ENCODE measurements at regions not wholly inside any gene's neighbourhood (a gene's known extent, or its start where the extent isn't known, plus 50 kb on each side); places are given as distances from the start of the nearest gene placed in this dataset.

GRCh38 chr4:38535717-38536116 is 128.3 kb upstream of the KLF3 start:
- Histone ChIP-seq H3K4me3 (ENCODE audit: low read length) (no peak overlapping the region), H3K27me3 (ENCODE audit: control insufficient read depth, insufficient read depth, low read length) (no peaks in the 10 kb centered on the region), H3K36me3 (ENCODE audit: control insufficient read depth, insufficient read depth, low read length) (no peaks in the 10 kb centered on the region), H3K27ac (ENCODE audit: low read depth, low read length) (no peak overlapping the region), H3K4me1 (ENCODE audit: control insufficient read depth, insufficient read depth, low read length) (peaks cover 6% of the 10 kb centered on the region), H3K9ac (ENCODE audit: low read length) (no peak overlapping the region)

DNA sequence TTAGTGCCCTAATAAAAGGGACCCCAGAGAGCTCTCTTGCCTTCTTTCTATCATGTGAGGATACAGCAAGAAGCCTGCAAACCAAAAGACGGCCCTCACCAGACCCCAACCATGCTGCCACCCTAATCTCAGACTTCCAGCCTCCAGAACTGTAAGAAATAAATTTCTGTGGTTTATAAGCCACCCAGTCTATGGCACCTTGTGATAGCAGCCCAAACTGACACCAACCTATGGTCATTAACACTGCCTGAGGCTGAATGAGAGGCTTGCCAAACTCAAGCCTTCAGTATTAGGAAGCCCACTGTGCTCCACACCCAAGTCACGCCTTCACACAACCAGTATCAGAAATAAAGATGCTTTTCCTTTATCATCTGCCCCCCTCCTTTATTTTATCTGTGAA is 127.3 kb upstream of the KLF3 start:
- Histone ChIP-seq H3K27me3 (ENCODE audit: control insufficient read depth, insufficient read depth, low read length) (no peaks in the 10 kb centered on the region), H3K36me3 (ENCODE audit: control insufficient read depth, insufficient read depth, low read length) (no peaks in the 10 kb centered on the region), H3K4me1 (ENCODE audit: control insufficient read depth, insufficient read depth, low read length) (peaks cover 2% of the 10 kb centered on the region), H3K27ac (ENCODE audit: low read depth, low read length) (no peak overlapping the region), H3K4me3 (ENCODE audit: low read length) (no peak overlapping the region), H3K9ac (ENCODE audit: low read length) (no peak overlapping the region)

DNA sequence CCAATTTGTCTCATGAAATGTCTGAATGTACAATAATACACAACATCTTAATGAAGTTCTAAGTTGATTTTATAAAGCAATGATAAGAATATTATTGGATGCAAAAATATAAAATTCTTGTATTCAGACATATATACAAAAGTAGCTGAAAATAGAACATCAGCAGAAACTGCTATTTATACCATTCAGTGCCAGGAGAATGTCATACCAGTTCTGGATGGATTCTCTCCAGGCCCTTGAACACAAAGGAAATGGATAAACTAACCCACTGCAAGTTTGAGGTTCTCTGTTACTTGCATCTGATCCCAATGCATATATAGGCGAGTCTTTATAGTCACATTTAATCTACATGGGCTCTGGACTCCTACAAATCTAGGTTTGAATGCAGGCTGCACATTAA is 126.3 kb upstream of the KLF3 start:
- H3K9ac ChIP-seq (ENCODE audit: low read length): no peak overlapping the region
- no peak overlapping the region for H3K27ac ChIP-seq (ENCODE audit: low read depth, low read length)
- peaks cover 2% of the 10 kb centered on the region for H3K4me1 ChIP-seq (ENCODE audit: control insufficient read depth, insufficient read depth, low read length)
- H3K27me3 ChIP-seq (ENCODE audit: control insufficient read depth, insufficient read depth, low read length): no peaks in the 10 kb centered on the region
- H3K4me3 ChIP-seq (ENCODE audit: low read length): no peak overlapping the region
- H3K36me3 ChIP-seq (ENCODE audit: control insufficient read depth, insufficient read depth, low read length): no peaks in the 10 kb centered on the region

DNA sequence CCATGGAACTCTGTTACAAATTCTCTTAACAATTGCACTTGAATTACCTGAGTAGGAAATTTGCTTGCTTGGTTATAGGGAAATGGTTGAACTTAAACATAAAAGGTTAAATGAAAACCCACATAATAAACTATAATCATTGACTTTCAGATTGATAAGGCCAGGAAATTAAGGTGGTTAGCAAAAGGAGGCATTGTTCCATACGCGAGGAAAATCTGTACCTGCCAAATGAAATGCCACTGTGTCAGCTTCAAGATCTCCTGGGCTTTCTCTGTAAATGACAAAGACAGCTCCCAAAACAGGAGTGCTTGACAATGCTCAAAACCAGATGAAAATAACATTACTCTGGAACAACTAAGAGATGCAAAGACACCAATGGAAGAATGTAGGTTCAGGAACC is 125.5 kb upstream of the KLF3 start:
- no peaks in the 10 kb centered on the region for H3K36me3 ChIP-seq (ENCODE audit: control insufficient read depth, insufficient read depth, low read length)
- H3K27me3 ChIP-seq (ENCODE audit: control insufficient read depth, insufficient read depth, low read length): no peaks in the 10 kb centered on the region
- H3K27ac ChIP-seq (ENCODE audit: low read depth, low read length): no peak overlapping the region
- peaks cover 2% of the 10 kb centered on the region for H3K4me1 ChIP-seq (ENCODE audit: control insufficient read depth, insufficient read depth, low read length)
- no peak overlapping the region for H3K9ac ChIP-seq (ENCODE audit: low read length)
- H3K4me3 ChIP-seq (ENCODE audit: low read length): no peak overlapping the region

DNA sequence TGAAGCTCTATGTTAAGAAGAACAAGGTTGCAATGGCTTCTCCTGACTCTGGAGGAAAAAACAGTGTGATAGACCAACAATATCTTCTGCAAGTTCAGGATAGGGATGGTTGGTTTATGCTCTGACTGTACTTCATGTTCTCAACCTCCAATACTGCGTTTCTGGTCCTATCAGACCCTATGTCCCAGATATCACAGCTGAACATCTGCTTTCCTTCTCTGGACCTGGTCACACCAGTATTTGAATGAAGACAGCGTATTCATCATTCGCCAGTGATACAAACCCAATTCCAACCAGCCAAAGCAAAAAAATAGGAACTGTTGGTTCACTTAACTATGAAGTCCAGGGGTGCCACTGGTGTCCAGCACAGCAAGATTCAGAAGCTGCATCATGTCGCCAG is 124.5 kb upstream of the KLF3 start:
- Histone ChIP-seq H3K27ac (ENCODE audit: low read depth, low read length) (no peak overlapping the region), H3K9ac (ENCODE audit: low read length) (no peak overlapping the region), H3K27me3 (ENCODE audit: control insufficient read depth, insufficient read depth, low read length) (no peaks in the 10 kb centered on the region), H3K36me3 (ENCODE audit: control insufficient read depth, insufficient read depth, low read length) (no peaks in the 10 kb centered on the region), H3K4me1 (ENCODE audit: control insufficient read depth, insufficient read depth, low read length) (peaks cover 2% of the 10 kb centered on the region), H3K4me3 (ENCODE audit: low read length) (no peak overlapping the region)

GRCh38 chr4:38547052-38547451 is 116.9 kb upstream of the KLF3 start:
- Histone ChIP-seq H3K27ac (ENCODE audit: low read depth, low read length) (no peak overlapping the region), H3K27me3 (ENCODE audit: control insufficient read depth, insufficient read depth, low read length) (no peaks in the 10 kb centered on the region), H3K9ac (ENCODE audit: low read length) (no peak overlapping the region), H3K4me1 (ENCODE audit: control insufficient read depth, insufficient read depth, low read length) (no peaks in the 10 kb centered on the region), H3K36me3 (ENCODE audit: control insufficient read depth, insufficient read depth, low read length) (no peaks in the 10 kb centered on the region), H3K4me3 (ENCODE audit: low read length) (no peak overlapping the region)

- no peak overlapping the region for H3K9ac ChIP-seq (ENCODE audit: low read length)
- no peaks in the 10 kb centered on the region for H3K4me1 ChIP-seq (ENCODE audit: control insufficient read depth, insufficient read depth, low read length)
- no peak overlapping the region for H3K27ac ChIP-seq (ENCODE audit: low read depth, low read length)
- H3K36me3 ChIP-seq (ENCODE audit: control insufficient read depth, insufficient read depth, low read length): no peaks in the 10 kb centered on the region
- H3K4me3 ChIP-seq (ENCODE audit: low read length): no peak overlapping the region
- H3K27me3 ChIP-seq (ENCODE audit: control insufficient read depth, insufficient read depth, low read length): no peaks in the 10 kb centered on the region
Measured at GRCh38 chr4:38548256-38548655, 115.7 kb upstream of the KLF3 start.

- Histone ChIP-seq H3K4me1 (ENCODE audit: control insufficient read depth, insufficient read depth, low read length) (peaks cover 7% of the 10 kb centered on the region), H3K27me3 (ENCODE audit: control insufficient read depth, insufficient read depth, low read length) (no peaks in the 10 kb centered on the region), H3K27ac (ENCODE audit: low read depth, low read length) (no peak overlapping the region), H3K36me3 (ENCODE audit: control insufficient read depth, insufficient read depth, low read length) (no peaks in the 10 kb centered on the region), H3K9ac (ENCODE audit: low read length) (no peak overlapping the region), H3K4me3 (ENCODE audit: low read length) (no peak overlapping the region)
Measured at GRCh38 chr4:38559374-38559773, 104.6 kb upstream of the KLF3 start.

DNA sequence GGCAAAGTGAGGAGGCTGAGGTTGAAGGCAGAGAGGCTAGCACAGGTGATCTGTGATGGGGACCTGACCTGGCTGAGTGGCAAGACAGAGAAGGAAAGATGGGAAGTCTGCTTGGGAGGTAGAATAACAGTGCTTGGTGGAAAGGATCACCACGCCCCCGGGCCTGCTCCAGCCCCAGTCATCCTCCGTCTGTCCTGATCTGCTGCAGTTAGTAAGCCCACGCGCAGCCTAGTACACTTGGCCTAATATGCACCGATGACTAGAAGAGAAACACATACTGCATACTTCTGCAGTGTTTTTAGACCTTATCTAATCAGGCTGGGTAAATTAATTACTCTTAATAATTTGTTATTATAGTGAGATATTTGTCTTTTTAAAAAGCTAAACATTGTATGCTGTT is 103.7 kb upstream of the KLF3 start:
- H3K9ac ChIP-seq (ENCODE audit: low read length): no peak overlapping the region
- H3K27ac ChIP-seq (ENCODE audit: low read depth, low read length): no peak overlapping the region
- no peaks in the 10 kb centered on the region for H3K36me3 ChIP-seq (ENCODE audit: control insufficient read depth, insufficient read depth, low read length)
- peaks cover 10% of the 10 kb centered on the region for H3K4me1 ChIP-seq (ENCODE audit: control insufficient read depth, insufficient read depth, low read length)
- no peak overlapping the region for H3K4me3 ChIP-seq (ENCODE audit: low read length)
- H3K27me3 ChIP-seq (ENCODE audit: control insufficient read depth, insufficient read depth, low read length): no peaks in the 10 kb centered on the region

DNA sequence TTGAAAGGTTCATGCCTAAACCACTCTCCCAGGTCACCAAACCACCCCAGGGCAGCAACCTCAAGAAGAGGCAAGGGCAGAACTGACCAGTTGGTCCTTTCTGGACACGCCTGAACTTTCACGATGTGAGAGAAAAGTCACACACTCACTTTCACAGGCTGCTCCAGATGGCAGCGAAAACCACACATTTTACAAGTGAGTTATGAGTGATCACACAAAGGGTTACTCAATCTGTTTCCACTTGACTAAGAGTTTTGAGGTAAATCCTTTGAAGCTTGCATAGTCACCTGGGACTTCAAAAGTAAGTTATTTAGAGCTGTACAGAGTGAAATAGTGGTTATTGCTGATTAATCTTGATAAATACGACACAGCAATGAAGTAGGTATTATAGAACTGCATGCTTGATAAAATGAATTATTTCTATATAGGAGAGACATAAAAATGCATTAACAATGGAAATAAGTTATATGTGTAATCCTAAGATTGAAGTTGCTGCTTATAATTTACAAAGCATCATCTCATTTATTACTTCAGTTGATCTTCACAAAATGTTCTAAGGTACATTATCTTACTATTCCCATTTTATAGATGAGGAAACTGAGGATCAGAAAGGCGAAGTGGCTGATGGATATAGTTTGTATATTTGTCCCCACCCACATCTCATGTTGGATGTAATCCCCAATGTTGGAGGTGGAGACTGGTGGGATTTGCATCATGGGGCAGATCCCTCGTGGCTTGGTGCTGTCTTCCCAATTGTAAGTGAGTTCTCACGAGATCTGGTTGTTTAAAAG is 103.0 kb upstream of the KLF3 start:
- Histone ChIP-seq H3K4me1 (ENCODE audit: control insufficient read depth, insufficient read depth, low read length) (peaks cover 16% of the 10 kb centered on the region), H3K36me3 (ENCODE audit: control insufficient read depth, insufficient read depth, low read length) (no peaks in the 10 kb centered on the region), H3K27me3 (ENCODE audit: control insufficient read depth, insufficient read depth, low read length) (no peaks in the 10 kb centered on the region), H3K9ac (ENCODE audit: low read length) (no peak overlapping the region), H3K27ac (ENCODE audit: low read depth, low read length) (no peak overlapping the region), H3K4me3 (ENCODE audit: low read length) (no peak overlapping the region)

DNA sequence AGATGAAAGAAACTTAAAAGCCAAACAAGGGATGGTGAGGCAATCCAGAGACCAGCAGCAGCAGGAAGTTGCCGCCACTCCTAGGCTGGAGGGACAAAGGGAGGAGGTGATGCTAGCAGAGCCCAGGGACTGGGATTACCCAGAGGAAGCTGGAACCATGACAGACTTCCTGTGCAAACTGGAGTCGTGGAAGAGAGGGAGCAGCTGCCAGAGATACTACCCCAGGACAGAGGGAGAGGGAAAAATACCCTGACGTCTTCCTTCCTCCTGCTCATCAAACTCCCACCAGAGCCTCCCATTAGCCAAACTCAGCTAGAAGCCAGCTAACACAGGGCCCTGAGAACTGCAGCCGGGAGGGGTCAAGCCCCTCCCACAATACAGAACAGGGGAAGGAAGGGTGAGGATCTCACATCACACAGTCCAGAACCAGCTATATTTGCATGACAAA is 101.2 kb upstream of the KLF3 start:
- no peak overlapping the region for H3K27ac ChIP-seq (ENCODE audit: low read depth, low read length)
- H3K27me3 ChIP-seq (ENCODE audit: control insufficient read depth, insufficient read depth, low read length): no peaks in the 10 kb centered on the region

GRCh38 chr4:38563707-38564495 is 100.1 kb upstream of the KLF3 start:
- Histone ChIP-seq H3K4me3 (ENCODE audit: low read length) (no peak overlapping the region), H3K4me1 (ENCODE audit: control insufficient read depth, insufficient read depth, low read length) (peaks cover 17% of the 10 kb centered on the region), H3K27ac (ENCODE audit: low read depth, low read length) (no peak overlapping the region), H3K27me3 (ENCODE audit: control insufficient read depth, insufficient read depth, low read length) (no peaks in the 10 kb centered on the region), H3K9ac (ENCODE audit: low read length) (no peak overlapping the region), H3K36me3 (ENCODE audit: control insufficient read depth, insufficient read depth, low read length) (no peaks in the 10 kb centered on the region)

More for the DNA sequence above, 101.2 kb upstream of the KLF3 start:
- peaks cover 17% of the 10 kb centered on the region for H3K4me1 ChIP-seq (ENCODE audit: control insufficient read depth, insufficient read depth, low read length)
- H3K4me3 ChIP-seq (ENCODE audit: low read length): no peak overlapping the region
- H3K36me3 ChIP-seq (ENCODE audit: control insufficient read depth, insufficient read depth, low read length): no peaks in the 10 kb centered on the region
- H3K9ac ChIP-seq (ENCODE audit: low read length): no peak overlapping the region
